GM12891 (cell line): ENCODE measurements at regions not wholly inside any gene's neighbourhood (a gene's known extent, or its start where the extent isn't known, plus 50 kb on each side); places are given as distances from the start of the nearest gene placed in this dataset.

ENCODE experiments used
- PAX5 ChIP-seq: IDR thresholded peaks from 2 replicates; pipeline ENCODE4 v1.6.1; 2011; ENCODE audit warnings: low read length, moderate library complexity, mild to moderate bottlenecking; ENCODE audit not compliant: insufficient read depth, severe bottlenecking
- POLR2A ChIP-seq: IDR thresholded peaks from 2 replicates; pipeline ENCODE4 v1.6.1; 2011; ENCODE audit warnings: low read depth, low read length, control low read depth
- POLR2AphosphoS5 ChIP-seq: IDR thresholded peaks from 2 replicates; pipeline ENCODE4 v1.6.1; 2011; ENCODE audit warnings: low read depth, low read length, control low read depth
- POU2F2 ChIP-seq: IDR thresholded peaks from 2 replicates; pipeline ENCODE4 v1.6.1; 2011; ENCODE audit warnings: low read depth, mild to moderate bottlenecking, control low read depth, low read length, moderate library complexity
- SPI1 ChIP-seq: IDR thresholded peaks from 2 replicates; pipeline ENCODE4 v1.6.1; 2011; ENCODE audit warnings: low read depth, low read length, control low read depth
- TAF1 ChIP-seq: IDR thresholded peaks from 2 replicates; pipeline ENCODE4 v1.6.1; 2011; ENCODE audit warnings: low read depth, low read length, control low read depth

- no peak for TF ChIP-seq POLR2A
- no peak for TF ChIP-seq POLR2AphosphoS5
- no peak for TF ChIP-seq POU2F2
- no peak for TF ChIP-seq TAF1
- TF ChIP-seq SPI1, result no peak
- no peak for TF ChIP-seq PAX5
Measured at GRCh38 chr10:76738991-76739390, 898.6 kb downstream of the KCNMA1 start.
